ENCODE measurements at regions not wholly inside any gene's neighbourhood (a gene's known extent, or its start where the extent isn't known, plus 50 kb on each side); places are given as distances from the start of the nearest gene placed in this dataset.

GRCh38 chr5:117779171-117779570 lies 1204.5 kb upstream of the SEMA6A start:
- H3K56ac ChIP-seq (ENCODE audit: low read length): no peak overlapping the region
- no peak overlapping the region for H2AK5ac ChIP-seq (ENCODE audit: low read length)
- no peak overlapping the region for H3K4ac ChIP-seq (ENCODE audit: low read depth, low read length)
- DNase-seq: no peak
- no peak overlapping the region for H2BK120ac ChIP-seq (ENCODE audit: low read depth, low read length)
- H3K9ac ChIP-seq (ENCODE audit: low read length): no peak overlapping the region
- H3K4me1 ChIP-seq (ENCODE audit: control insufficient read depth, low read depth, low read length): no peaks in the 10 kb centered on the region
- no peak overlapping the region for H3K27ac ChIP-seq (ENCODE audit: low read depth, low read length)
- H2BK5ac ChIP-seq (ENCODE audit: low read length): no peak overlapping the region
- no peaks in the 10 kb centered on the region for H3K79me1 ChIP-seq (ENCODE audit: low read length)
- no peak overlapping the region for H2BK15ac ChIP-seq (replicated peaks; ENCODE audit: low read depth)
- H3K4me3 ChIP-seq (ENCODE audit: low read length): no peak overlapping the region
- H3K36me3 ChIP-seq (ENCODE audit: control insufficient read depth, insufficient read depth, low read length): no peaks in the 10 kb centered on the region
- no peaks in the 10 kb centered on the region for H3K27me3 ChIP-seq (ENCODE audit: insufficient read depth, low read length, poor library complexity)
- H3K23ac ChIP-seq (ENCODE audit: low read length): no peak overlapping the region
- no peak overlapping the region for H3K4me2 ChIP-seq (ENCODE audit: low read length)
- no peaks in the 10 kb centered on the region for H3K79me2 ChIP-seq (ENCODE audit: control insufficient read depth, insufficient read depth, low read length)
- H4K8ac ChIP-seq (ENCODE audit: low read depth, low read length): no peak overlapping the region
- no peak overlapping the region for H4K5ac ChIP-seq (ENCODE audit: low read length)
- no CpG with 5 or more reads among the region's 4 CpGs for WGBS (ENCODE audit: extremely low coverage, insufficient coverage, low lambda C conversion rate)
- no peak overlapping the region for H3K18ac ChIP-seq (ENCODE audit: low read length)

DNA sequence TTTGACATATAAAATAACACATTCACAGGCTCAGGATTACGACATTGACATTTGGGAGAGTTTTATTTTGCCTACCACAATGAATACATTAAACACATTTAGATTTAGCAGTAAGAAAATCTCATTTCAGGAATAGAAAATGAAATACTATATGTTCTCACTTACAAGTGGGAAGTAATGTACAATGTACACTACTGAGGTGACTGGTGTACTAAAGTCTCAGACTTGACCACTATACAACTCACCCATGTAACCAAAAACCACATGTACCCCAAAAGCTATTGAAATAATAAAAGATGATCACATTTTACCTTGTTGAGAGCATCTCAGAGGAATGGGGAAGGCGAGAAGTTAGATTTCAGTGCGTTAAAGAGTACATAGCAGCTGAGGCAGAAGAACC lies 1202.4 kb upstream of the SEMA6A start:
- H3K56ac ChIP-seq (ENCODE audit: low read length): no peak overlapping the region
- H3K9ac ChIP-seq (ENCODE audit: low read length): no peak overlapping the region
- H3K79me1 ChIP-seq (ENCODE audit: low read length): no peaks in the 10 kb centered on the region
- WGBS (ENCODE audit: extremely low coverage, insufficient coverage, low lambda C conversion rate): no CpG with 5 or more reads among the region's 3 CpGs
- no peak overlapping the region for H4K5ac ChIP-seq (ENCODE audit: low read length)
- no peak overlapping the region for H2AK5ac ChIP-seq (ENCODE audit: low read length)
- H3K36me3 ChIP-seq (ENCODE audit: control insufficient read depth, insufficient read depth, low read length): no peaks in the 10 kb centered on the region
- H3K4me3 ChIP-seq (ENCODE audit: low read length): no peak overlapping the region
- no peak for DNase-seq
- no peak overlapping the region for H3K4ac ChIP-seq (ENCODE audit: low read depth, low read length)
- H4K8ac ChIP-seq (ENCODE audit: low read depth, low read length): no peak overlapping the region
- no peak overlapping the region for H3K27ac ChIP-seq (ENCODE audit: low read depth, low read length)
- H2BK120ac ChIP-seq (ENCODE audit: low read depth, low read length): no peak overlapping the region
- H3K23ac ChIP-seq (ENCODE audit: low read length): no peak overlapping the region
- no peak overlapping the region for H3K18ac ChIP-seq (ENCODE audit: low read length)
- no peaks in the 10 kb centered on the region for H3K4me1 ChIP-seq (ENCODE audit: control insufficient read depth, low read depth, low read length)
- H3K4me2 ChIP-seq (ENCODE audit: low read length): no peak overlapping the region
- no peaks in the 10 kb centered on the region for H3K27me3 ChIP-seq (ENCODE audit: insufficient read depth, low read length, poor library complexity)
- no peaks in the 10 kb centered on the region for H3K79me2 ChIP-seq (ENCODE audit: control insufficient read depth, insufficient read depth, low read length)
- no peak overlapping the region for H2BK15ac ChIP-seq (replicated peaks; ENCODE audit: low read depth)
- H2BK5ac ChIP-seq (ENCODE audit: low read length): no peak overlapping the region

DNA sequence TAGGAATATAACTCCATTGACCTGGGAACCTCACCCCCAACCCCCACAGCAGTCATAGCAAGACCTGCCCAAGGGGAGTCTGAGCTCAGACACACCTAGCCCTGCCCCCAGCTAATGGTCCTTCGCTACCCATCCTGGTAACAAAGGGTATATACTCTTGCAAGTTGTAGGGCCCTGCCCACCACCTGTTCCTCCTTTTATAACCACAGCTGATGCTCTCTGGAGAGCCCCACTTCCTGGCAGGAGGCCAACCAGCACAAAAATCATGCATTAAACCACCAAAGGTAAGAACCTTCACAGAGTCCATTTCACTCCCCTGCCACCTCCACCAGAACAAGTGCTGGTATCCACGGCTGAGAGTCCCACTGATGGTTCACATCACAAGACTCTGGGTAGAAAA lies 1195.3 kb upstream of the SEMA6A start:
- H3K27me3 ChIP-seq (ENCODE audit: insufficient read depth, low read length, poor library complexity): no peaks in the 10 kb centered on the region
- no CpG with 5 or more reads among the region's 2 CpGs for WGBS (ENCODE audit: extremely low coverage, insufficient coverage, low lambda C conversion rate)
- no peak overlapping the region for H2AK5ac ChIP-seq (ENCODE audit: low read length)
- no peak overlapping the region for H3K4me3 ChIP-seq (ENCODE audit: low read length)
- DNase-seq: no peak
- no peak overlapping the region for H3K18ac ChIP-seq (ENCODE audit: low read length)
- H3K36me3 ChIP-seq (ENCODE audit: control insufficient read depth, insufficient read depth, low read length): no peaks in the 10 kb centered on the region
- no peaks in the 10 kb centered on the region for H3K4me1 ChIP-seq (ENCODE audit: control insufficient read depth, low read depth, low read length)
- no peak overlapping the region for H3K4me2 ChIP-seq (ENCODE audit: low read length)
- no peak overlapping the region for H4K8ac ChIP-seq (ENCODE audit: low read depth, low read length)
- no peak overlapping the region for H2BK15ac ChIP-seq (replicated peaks; ENCODE audit: low read depth)
- H3K23ac ChIP-seq (ENCODE audit: low read length): no peak overlapping the region
- H2BK5ac ChIP-seq (ENCODE audit: low read length): no peak overlapping the region
- no peak overlapping the region for H3K27ac ChIP-seq (ENCODE audit: low read depth, low read length)
- H3K56ac ChIP-seq (ENCODE audit: low read length): no peak overlapping the region
- no peak overlapping the region for H3K4ac ChIP-seq (ENCODE audit: low read depth, low read length)
- no peak overlapping the region for H3K9ac ChIP-seq (ENCODE audit: low read length)
- H2BK120ac ChIP-seq (ENCODE audit: low read depth, low read length): no peak overlapping the region
- no peak overlapping the region for H4K5ac ChIP-seq (ENCODE audit: low read length)
- no peaks in the 10 kb centered on the region for H3K79me2 ChIP-seq (ENCODE audit: control insufficient read depth, insufficient read depth, low read length)
- no peaks in the 10 kb centered on the region for H3K79me1 ChIP-seq (ENCODE audit: low read length)

GRCh38 chr5:117763271-117763670 lies 1188.6 kb upstream of the SEMA6A start:
- no peaks in the 10 kb centered on the region for H3K79me1 ChIP-seq (ENCODE audit: low read length)
- no peak overlapping the region for H3K56ac ChIP-seq (ENCODE audit: low read length)
- H2AK5ac ChIP-seq (ENCODE audit: low read length): no peak overlapping the region
- H3K4me1 ChIP-seq (ENCODE audit: control insufficient read depth, low read depth, low read length): no peaks in the 10 kb centered on the region
- no peak overlapping the region for H3K4me3 ChIP-seq (ENCODE audit: low read length)
- no peak overlapping the region for H3K4ac ChIP-seq (ENCODE audit: low read depth, low read length)
- no peak overlapping the region for H3K9ac ChIP-seq (ENCODE audit: low read length)
- no peak overlapping the region for H3K27ac ChIP-seq (ENCODE audit: low read depth, low read length)
- no peak overlapping the region for H3K23ac ChIP-seq (ENCODE audit: low read length)
- H2BK5ac ChIP-seq (ENCODE audit: low read length): no peak overlapping the region
- H3K36me3 ChIP-seq (ENCODE audit: control insufficient read depth, insufficient read depth, low read length): no peaks in the 10 kb centered on the region
- no peak for DNase-seq
- H4K8ac ChIP-seq (ENCODE audit: low read depth, low read length): no peak overlapping the region
- no peaks in the 10 kb centered on the region for H3K27me3 ChIP-seq (ENCODE audit: insufficient read depth, low read length, poor library complexity)
- no peak overlapping the region for H4K5ac ChIP-seq (ENCODE audit: low read length)
- no peak overlapping the region for H3K18ac ChIP-seq (ENCODE audit: low read length)
- H2BK120ac ChIP-seq (ENCODE audit: low read depth, low read length): no peak overlapping the region
- no peak overlapping the region for H2BK15ac ChIP-seq (replicated peaks; ENCODE audit: low read depth)
- H3K79me2 ChIP-seq (ENCODE audit: control insufficient read depth, insufficient read depth, low read length): no peaks in the 10 kb centered on the region
- H3K4me2 ChIP-seq (ENCODE audit: low read length): no peak overlapping the region
- 100% methylated on average over 2 of the region's 3 CpGs for WGBS (ENCODE audit: extremely low coverage, insufficient coverage, low lambda C conversion rate)

DNA sequence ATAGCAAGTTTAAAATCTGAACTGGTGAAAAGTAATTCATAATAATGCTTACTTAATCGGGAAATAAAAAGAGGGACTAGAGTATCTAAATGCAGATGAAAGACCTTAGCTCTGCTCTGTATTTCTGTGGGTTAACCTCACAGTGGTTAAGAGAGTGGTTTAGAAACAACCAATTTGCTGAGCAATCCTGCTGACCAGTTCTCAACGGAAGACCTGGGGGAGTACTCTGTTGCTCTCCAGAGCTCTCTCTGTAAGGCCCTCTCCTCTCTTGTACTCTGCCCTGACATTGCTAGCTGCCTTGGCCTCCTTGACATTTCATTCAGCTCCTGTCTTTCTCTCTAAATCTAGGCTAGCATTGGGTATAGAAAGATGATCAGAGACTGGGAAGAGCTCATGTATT lies 1186.6 kb upstream of the SEMA6A start:
- no peak overlapping the region for H2BK120ac ChIP-seq (ENCODE audit: low read depth, low read length)
- H3K23ac ChIP-seq (ENCODE audit: low read length): no peak overlapping the region
- H3K79me2 ChIP-seq (ENCODE audit: control insufficient read depth, insufficient read depth, low read length): no peaks in the 10 kb centered on the region
- no peak overlapping the region for H2BK15ac ChIP-seq (replicated peaks; ENCODE audit: low read depth)
- H4K5ac ChIP-seq (ENCODE audit: low read length): no peak overlapping the region
- H3K9ac ChIP-seq (ENCODE audit: low read length): no peak overlapping the region
- WGBS (ENCODE audit: extremely low coverage, insufficient coverage, low lambda C conversion rate): no CpG with 5 or more reads among the region's 2 CpGs
- no peaks in the 10 kb centered on the region for H3K79me1 ChIP-seq (ENCODE audit: low read length)
- H3K18ac ChIP-seq (ENCODE audit: low read length): no peak overlapping the region
- no peak overlapping the region for H3K4ac ChIP-seq (ENCODE audit: low read depth, low read length)
- H3K36me3 ChIP-seq (ENCODE audit: control insufficient read depth, insufficient read depth, low read length): no peaks in the 10 kb centered on the region
- H4K8ac ChIP-seq (ENCODE audit: low read depth, low read length): no peak overlapping the region
- no peak overlapping the region for H3K56ac ChIP-seq (ENCODE audit: low read length)
- peak; percentile 18 for DNase-seq
- H3K27me3 ChIP-seq (ENCODE audit: insufficient read depth, low read length, poor library complexity): no peaks in the 10 kb centered on the region
- H2BK5ac ChIP-seq (ENCODE audit: low read length): no peak overlapping the region
- no peak overlapping the region for H2AK5ac ChIP-seq (ENCODE audit: low read length)
- no peak overlapping the region for H3K27ac ChIP-seq (ENCODE audit: low read depth, low read length)
- no peaks in the 10 kb centered on the region for H3K4me1 ChIP-seq (ENCODE audit: control insufficient read depth, low read depth, low read length)
- H3K4me2 ChIP-seq (ENCODE audit: low read length): no peak overlapping the region
- no peak overlapping the region for H3K4me3 ChIP-seq (ENCODE audit: low read length)

DNA sequence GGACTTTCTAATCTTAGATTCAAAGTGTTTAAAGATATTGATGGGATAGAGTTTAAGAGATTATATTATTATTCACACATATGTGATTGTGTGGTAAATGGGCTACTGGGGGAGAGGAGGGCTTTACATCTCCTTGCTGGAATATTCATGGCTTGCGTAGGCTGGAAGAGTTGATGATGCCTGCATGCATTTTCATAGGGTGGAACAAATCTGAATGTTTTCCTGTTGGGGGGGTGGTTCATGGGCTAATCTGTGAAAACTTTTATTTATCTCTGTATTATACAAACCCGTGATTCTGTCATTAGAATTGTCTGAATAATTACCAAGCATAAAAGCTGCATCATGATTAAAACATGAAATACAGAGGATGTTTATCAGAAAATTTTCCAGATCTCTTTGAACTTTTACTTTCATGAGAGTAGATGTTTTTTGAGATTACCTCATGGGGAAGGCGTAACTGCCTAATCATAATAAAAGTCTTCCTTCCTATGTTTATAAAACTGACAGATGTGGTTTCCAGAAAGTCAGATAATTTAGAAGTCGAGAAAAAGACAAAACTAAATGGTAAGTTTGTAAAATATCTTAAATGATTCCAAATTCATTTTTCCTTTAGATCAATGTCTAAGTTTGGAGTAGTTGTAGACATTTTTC lies 1185.4 kb upstream of the SEMA6A start:
- no peak overlapping the region for H3K27ac ChIP-seq (ENCODE audit: low read depth, low read length)
- H3K23ac ChIP-seq (ENCODE audit: low read length): no peak overlapping the region
- H3K27me3 ChIP-seq (ENCODE audit: insufficient read depth, low read length, poor library complexity): no peaks in the 10 kb centered on the region
- no peak overlapping the region for H4K8ac ChIP-seq (ENCODE audit: low read depth, low read length)
- H3K56ac ChIP-seq (ENCODE audit: low read length): no peak overlapping the region
- H3K4me3 ChIP-seq (ENCODE audit: low read length): no peak overlapping the region
- DNase-seq: no peak
- no peak overlapping the region for H3K4me2 ChIP-seq (ENCODE audit: low read length)
- no peak overlapping the region for H3K18ac ChIP-seq (ENCODE audit: low read length)
- H3K36me3 ChIP-seq (ENCODE audit: control insufficient read depth, insufficient read depth, low read length): no peaks in the 10 kb centered on the region
- H3K4me1 ChIP-seq (ENCODE audit: control insufficient read depth, low read depth, low read length): no peaks in the 10 kb centered on the region
- H4K5ac ChIP-seq (ENCODE audit: low read length): no peak overlapping the region
- H3K79me1 ChIP-seq (ENCODE audit: low read length): no peaks in the 10 kb centered on the region
- no peaks in the 10 kb centered on the region for H3K79me2 ChIP-seq (ENCODE audit: control insufficient read depth, insufficient read depth, low read length)
- no peak overlapping the region for H2BK5ac ChIP-seq (ENCODE audit: low read length)
- H2BK120ac ChIP-seq (ENCODE audit: low read depth, low read length): no peak overlapping the region
- no peak overlapping the region for H3K4ac ChIP-seq (ENCODE audit: low read depth, low read length)
- H2AK5ac ChIP-seq (ENCODE audit: low read length): no peak overlapping the region
- H3K9ac ChIP-seq (ENCODE audit: low read length): no peak overlapping the region
- no peak overlapping the region for H2BK15ac ChIP-seq (replicated peaks; ENCODE audit: low read depth)
- no CpG with 5 or more reads among the region's 4 CpGs for WGBS (ENCODE audit: extremely low coverage, insufficient coverage, low lambda C conversion rate)
